ENCODE measurements at regions not wholly inside any gene's neighbourhood (a gene's known extent, or its start where the extent isn't known, plus 50 kb on each side); places are given as distances from the start of the nearest gene placed in this dataset.

DNA sequence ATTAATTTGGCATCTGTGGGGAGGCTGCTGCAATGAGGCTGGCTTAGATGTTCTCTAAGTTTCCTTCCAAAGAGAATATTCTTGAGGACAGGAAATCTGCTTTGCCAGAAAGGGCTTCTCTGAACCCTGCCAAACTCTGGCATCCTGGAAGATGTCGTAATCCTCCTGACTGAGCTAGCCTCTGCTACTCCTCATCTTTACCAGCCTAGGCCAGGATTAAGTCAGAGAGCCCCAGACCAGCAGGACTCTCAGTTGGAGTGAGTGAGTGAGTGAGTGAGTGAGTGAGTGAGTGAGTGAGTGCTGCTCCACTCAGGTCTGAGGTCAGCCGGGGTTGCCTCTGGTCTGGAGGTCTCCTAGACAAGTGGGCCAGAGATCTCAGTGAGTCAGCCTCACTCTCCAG lies 104.9 kb upstream of the SOD3 start:
- Histone ChIP-seq H3K4me3 (no peak overlapping the region), H3K9me3 (ENCODE audit: low read depth) (no peaks in the 10 kb centered on the region), H3K36me3 (replicated peaks; ENCODE audit: insufficient read depth, low read depth) (no peaks in the 10 kb centered on the region), H4K20me1 (ENCODE audit: insufficient read depth, poor library complexity, severe bottlenecking) (no peaks in the 10 kb centered on the region), H3K4me1 (ENCODE audit: insufficient read depth) (no peaks in the 10 kb centered on the region), H3K27ac (no peak overlapping the region), H3K9me2 (replicated peaks; ENCODE audit: insufficient read depth) (no peaks in the 10 kb centered on the region), H3K79me2 (no peaks in the 10 kb centered on the region), H2AFZ (no peak overlapping the region), H3K4me2 (no peak overlapping the region), H3K27me3 (no peaks in the 10 kb centered on the region)
- no peak for DNase-seq (ENCODE audit: low spot score)
- 72% methylated on average over 2 of the region's 2 CpGs for WGBS (ENCODE audit: low lambda C conversion rate, missing lambda C conversion rate)
- TF ChIP-seq EZH2phosphoT487 (IDR thresholded peaks at IDR 0.05; ENCODE audit: low read depth, severe bottlenecking, unreplicated experiment) (no peak), EZH2 (IDR thresholded peaks at IDR 0.05; ENCODE audit: borderline replicate concordance) (no peak)
- TF ChIP-seq, protein P1, sequence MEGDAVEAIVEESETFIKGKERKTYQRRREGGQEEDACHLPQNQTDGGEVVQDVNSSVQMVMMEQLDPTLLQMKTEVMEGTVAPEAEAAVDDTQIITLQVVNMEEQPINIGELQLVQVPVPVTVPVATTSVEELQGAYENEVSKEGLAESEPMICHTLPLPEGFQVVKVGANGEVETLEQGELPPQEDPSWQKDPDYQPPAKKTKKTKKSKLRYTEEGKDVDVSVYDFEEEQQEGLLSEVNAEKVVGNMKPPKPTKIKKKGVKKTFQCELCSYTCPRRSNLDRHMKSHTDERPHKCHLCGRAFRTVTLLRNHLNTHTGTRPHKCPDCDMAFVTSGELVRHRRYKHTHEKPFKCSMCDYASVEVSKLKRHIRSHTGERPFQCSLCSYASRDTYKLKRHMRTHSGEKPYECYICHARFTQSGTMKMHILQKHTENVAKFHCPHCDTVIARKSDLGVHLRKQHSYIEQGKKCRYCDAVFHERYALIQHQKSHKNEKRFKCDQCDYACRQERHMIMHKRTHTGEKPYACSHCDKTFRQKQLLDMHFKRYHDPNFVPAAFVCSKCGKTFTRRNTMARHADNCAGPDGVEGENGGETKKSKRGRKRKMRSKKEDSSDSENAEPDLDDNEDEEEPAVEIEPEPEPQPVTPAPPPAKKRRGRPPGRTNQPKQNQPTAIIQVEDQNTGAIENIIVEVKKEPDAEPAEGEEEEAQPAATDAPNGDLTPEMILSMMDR (IDR thresholded peaks at IDR 0.05; ENCODE audit: poor library complexity), result no peak

DNA sequence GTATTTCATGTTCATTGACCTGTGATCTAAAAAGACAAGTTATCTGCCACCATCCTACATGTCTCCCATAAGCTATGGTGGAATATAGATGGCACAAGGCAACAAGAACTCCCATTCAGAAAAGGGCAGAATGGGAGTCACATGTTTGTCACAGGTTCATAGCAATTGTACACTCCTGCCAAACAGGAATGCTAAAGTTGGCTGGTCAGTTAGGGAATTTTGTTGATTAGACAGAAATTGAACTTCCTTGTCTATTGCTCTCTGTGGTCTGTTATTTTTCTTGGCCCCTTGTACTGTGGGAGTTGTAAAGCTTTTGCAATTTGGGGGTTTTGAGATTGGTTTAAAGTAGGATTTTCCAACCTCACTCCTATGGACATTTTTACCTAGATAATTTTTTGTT lies 101.7 kb upstream of the SOD3 start:
- no peaks in the 10 kb centered on the region for H4K20me1 ChIP-seq (ENCODE audit: insufficient read depth, poor library complexity, severe bottlenecking)
- H3K79me2 ChIP-seq, result no peaks in the 10 kb centered on the region
- H3K4me1 ChIP-seq (ENCODE audit: insufficient read depth), result no peaks in the 10 kb centered on the region
- H3K36me3 ChIP-seq (replicated peaks; ENCODE audit: insufficient read depth, low read depth), result no peaks in the 10 kb centered on the region
- no peaks in the 10 kb centered on the region for H3K9me3 ChIP-seq (ENCODE audit: low read depth)
- no peak for DNase-seq (ENCODE audit: low spot score)
- H2AFZ ChIP-seq, result no peak overlapping the region
- TF ChIP-seq EZH2 (IDR thresholded peaks at IDR 0.05; ENCODE audit: borderline replicate concordance) (no peak), EZH2phosphoT487 (IDR thresholded peaks at IDR 0.05; ENCODE audit: low read depth, severe bottlenecking, unreplicated experiment) (no peak)
- TF ChIP-seq, protein P1 (IDR thresholded peaks at IDR 0.05; ENCODE audit: poor library complexity), result no peak
- no peaks in the 10 kb centered on the region for H3K27me3 ChIP-seq
- no peaks in the 10 kb centered on the region for H3K9me2 ChIP-seq (replicated peaks; ENCODE audit: insufficient read depth)
- H3K4me3 ChIP-seq, result no peak overlapping the region
- no peak overlapping the region for H3K27ac ChIP-seq
- H3K4me2 ChIP-seq, result no peak overlapping the region

DNA sequence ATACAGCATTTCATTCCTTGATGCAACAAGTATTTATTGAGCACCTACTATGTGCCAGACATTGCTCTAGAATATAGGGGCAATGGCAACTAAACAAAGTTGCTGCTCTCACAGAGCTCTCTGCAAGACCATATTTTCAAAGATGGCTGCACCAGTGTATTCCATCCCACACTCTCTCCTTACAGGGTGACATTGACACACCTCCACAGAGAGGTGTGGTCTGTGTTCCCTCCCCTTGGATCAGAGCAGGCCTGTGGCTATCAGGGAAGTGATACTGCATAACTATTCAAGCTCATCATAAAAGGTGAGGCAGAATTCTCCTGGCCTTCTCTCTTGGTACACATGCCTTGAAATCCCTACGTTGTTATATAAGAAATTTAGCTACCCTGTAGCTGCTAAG lies 95.3 kb upstream of the SOD3 start:
- no peaks in the 10 kb centered on the region for H3K36me3 ChIP-seq (replicated peaks; ENCODE audit: insufficient read depth, low read depth)
- WGBS (ENCODE audit: low lambda C conversion rate, missing lambda C conversion rate), result 85% methylated on average over 1 of the region's 1 CpG
- H3K4me3 ChIP-seq, result no peak overlapping the region
- no peak overlapping the region for H2AFZ ChIP-seq
- H3K27me3 ChIP-seq, result no peaks in the 10 kb centered on the region
- no peaks in the 10 kb centered on the region for H3K9me3 ChIP-seq (ENCODE audit: low read depth)
- TF ChIP-seq, protein P1 (IDR thresholded peaks at IDR 0.05; ENCODE audit: poor library complexity), result no peak
- no peak for TF ChIP-seq EZH2phosphoT487 (IDR thresholded peaks at IDR 0.05; ENCODE audit: low read depth, severe bottlenecking, unreplicated experiment)
- no peak for TF ChIP-seq EZH2 (IDR thresholded peaks at IDR 0.05; ENCODE audit: borderline replicate concordance)
- no peaks in the 10 kb centered on the region for H3K79me2 ChIP-seq
- no peaks in the 10 kb centered on the region for H3K4me1 ChIP-seq (ENCODE audit: insufficient read depth)
- no peak overlapping the region for H3K4me2 ChIP-seq
- DNase-seq (ENCODE audit: low spot score), result no peak
- H3K9me2 ChIP-seq (replicated peaks; ENCODE audit: insufficient read depth), result no peaks in the 10 kb centered on the region
- H4K20me1 ChIP-seq (ENCODE audit: insufficient read depth, poor library complexity, severe bottlenecking), result no peaks in the 10 kb centered on the region
- H3K27ac ChIP-seq, result no peak overlapping the region

DNA sequence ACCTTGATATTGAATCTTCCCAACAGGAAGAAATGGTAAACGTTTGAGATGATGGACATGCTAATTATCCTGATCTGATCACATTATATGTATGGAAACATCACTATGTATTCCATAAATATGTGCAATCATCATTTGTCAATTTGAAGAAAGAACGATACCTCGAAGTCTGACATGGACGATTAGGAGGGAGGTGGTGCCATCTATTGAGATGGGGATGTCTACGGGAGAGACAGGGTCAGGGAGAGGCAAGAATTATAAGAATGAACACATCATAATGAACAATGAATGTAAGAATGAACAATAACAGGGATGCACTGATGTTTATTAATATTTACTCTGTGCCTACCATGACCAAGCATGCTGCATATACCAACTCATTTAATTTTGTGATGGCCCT lies 93.7 kb upstream of the SOD3 start:
- no peaks in the 10 kb centered on the region for H3K79me2 ChIP-seq
- H3K27ac ChIP-seq, result no peak overlapping the region
- no peak overlapping the region for H3K4me3 ChIP-seq
- WGBS (ENCODE audit: low lambda C conversion rate, missing lambda C conversion rate), result 82% methylated on average over 5 of the region's 5 CpGs
- no peak for DNase-seq (ENCODE audit: low spot score)
- no peaks in the 10 kb centered on the region for H3K27me3 ChIP-seq
- no peak overlapping the region for H2AFZ ChIP-seq
- H3K4me2 ChIP-seq, result no peak overlapping the region
- H3K4me1 ChIP-seq (ENCODE audit: insufficient read depth), result no peaks in the 10 kb centered on the region
- no peaks in the 10 kb centered on the region for H4K20me1 ChIP-seq (ENCODE audit: insufficient read depth, poor library complexity, severe bottlenecking)
- no peaks in the 10 kb centered on the region for H3K9me3 ChIP-seq (ENCODE audit: low read depth)
- no peaks in the 10 kb centered on the region for H3K36me3 ChIP-seq (replicated peaks; ENCODE audit: insufficient read depth, low read depth)
- TF ChIP-seq EZH2phosphoT487 (IDR thresholded peaks at IDR 0.05; ENCODE audit: low read depth, severe bottlenecking, unreplicated experiment), result no peak
- TF ChIP-seq EZH2 (IDR thresholded peaks at IDR 0.05; ENCODE audit: borderline replicate concordance), result no peak
- TF ChIP-seq, protein P1 (IDR thresholded peaks at IDR 0.05; ENCODE audit: poor library complexity), result no peak
- no peaks in the 10 kb centered on the region for H3K9me2 ChIP-seq (replicated peaks; ENCODE audit: insufficient read depth)

Measured in hepatocyte (in vitro differentiated cells).